Keratinocyte (primary cell): ENCODE measurements at regions not wholly inside any gene's neighbourhood (a gene's known extent, or its start where the extent isn't known, plus 50 kb on each side); places are given as distances from the start of the nearest gene placed in this dataset.

Experiments
- DNase-seq: peaks from one replicate; pipeline ENCODE4 v3.0.0-alpha.2; 2011; ENCODE audit warnings: low read depth, missing footprints, low spot score
- FAIRE-seq: peaks from 2 replicates; lab custom pipeline; 2011; peaks lifted over from hg19 to GRCh38; lab: Jason Lieb, UNC
- H2AFZ ChIP-seq: 2 replicates; pipeline ENCODE4 v1.6.0; 2012; ENCODE audit warnings: low read length, control low read depth, inconsistent platforms; ENCODE audit not compliant: control insufficient read depth
- H3K27ac ChIP-seq: 2 replicates; pipeline ENCODE4 v1.5.1; 2011; ENCODE audit warnings: low read length; ENCODE audit not compliant: control insufficient read depth, insufficient read depth
- H3K27me3 ChIP-seq: 3 replicates; pipeline ENCODE4 v1.6.0; 2011; ENCODE audit warnings: low read length; ENCODE audit not compliant: control insufficient read depth, insufficient read depth; ENCODE audit errors: extremely low read depth
- H3K36me3 ChIP-seq, 2 experiments: 2 replicates in 1 of 2; 3 replicates in 1 of 2; pipeline ENCODE4 v1.5.1; 2011; ENCODE audit warnings: low read length in 2 of 2, mild to moderate bottlenecking in 1 of 2; ENCODE audit not compliant: control insufficient read depth in 2 of 2, insufficient read depth in 2 of 2; ENCODE audit errors: extremely low read depth in 1 of 2
- H3K4me1 ChIP-seq: 3 replicates; pipeline ENCODE4 v1.5.1; 2011; ENCODE audit warnings: low read length; ENCODE audit not compliant: control insufficient read depth, insufficient read depth; ENCODE audit errors: extremely low read depth
- H3K4me2 ChIP-seq: 3 replicates; pipeline ENCODE4 v1.6.0; 2011; ENCODE audit warnings: low read depth, low read length; ENCODE audit not compliant: control insufficient read depth, insufficient read depth; ENCODE audit errors: extremely low read depth
- H3K4me3 ChIP-seq, 3 experiments: fragments of 200-600 bp in 1 of 3; sonication (generic) in 1 of 3; 2 replicates in 2 of 3; 3 replicates in 1 of 3; pipeline ENCODE4 v1.5.1; 2011 to 2016; ENCODE audit warnings: low read length in 3 of 3, mild to moderate bottlenecking in 3 of 3, control low read depth in 2 of 3, inconsistent platforms in 1 of 3, low read depth in 1 of 3, mixed read lengths in 1 of 3, mixed run types in 1 of 3, moderate library complexity in 1 of 3; ENCODE audit not compliant: control insufficient read depth in 2 of 3, insufficient read depth in 2 of 3; ENCODE audit errors: extremely low read depth in 1 of 3
- H3K79me2 ChIP-seq: 2 replicates; pipeline ENCODE4 v1.6.0; 2012; ENCODE audit warnings: low read length; ENCODE audit not compliant: control insufficient read depth, insufficient read depth
- H3K9ac ChIP-seq: 3 replicates; pipeline ENCODE4 v1.6.0; 2011; ENCODE audit warnings: low read length; ENCODE audit not compliant: control insufficient read depth, insufficient read depth; ENCODE audit errors: extremely low read depth
- H3K9me1 ChIP-seq: 3 replicates; pipeline ENCODE4 v1.6.0; 2011; ENCODE audit warnings: low read length; ENCODE audit not compliant: control insufficient read depth, insufficient read depth; ENCODE audit errors: extremely low read depth
- H3K9me3 ChIP-seq: 2 replicates; pipeline ENCODE4 v1.5.1; 2012; ENCODE audit warnings: low read depth, low read length; ENCODE audit not compliant: control insufficient read depth
- H4K20me1 ChIP-seq: 3 replicates; pipeline ENCODE4 v1.6.0; 2011; ENCODE audit warnings: low read length; ENCODE audit not compliant: control insufficient read depth, insufficient read depth; ENCODE audit errors: extremely low read depth
- EZH2 ChIP-seq: IDR thresholded peaks from one replicate; pipeline ENCODE4 v1.6.1; 2012; ENCODE audit warnings: inconsistent platforms, mild to moderate bottlenecking, low read length, moderate library complexity
- dilution Hi-C: fragments of 300-500 bp; cut with MboI; formaldehyde crosslinking; loops from one replicate; pipeline ENCODE4 v1.7.0; 2020; ENCODE audit warnings: low sequenced_read_pairs; ENCODE audit not compliant: extremely low pct_ligation_motif_present
- TF ChIP-seq, protein P1 (sequence below), 3 experiments: IDR thresholded peaks in 1 of 3; conservative IDR thresholded peaks in 1 of 3; optimal IDR thresholded peaks in 1 of 3; 2 replicates in 2 of 3; 3 replicates in 1 of 3; pipeline versions ENCODE3 to v1.5.1; 2011; ENCODE audit warnings: low read length in 3 of 3, mild to moderate bottlenecking in 3 of 3, moderate library complexity in 2 of 3, control low read depth in 1 of 3, inconsistent platforms in 1 of 3; ENCODE audit not compliant: insufficient read depth in 2 of 3; ENCODE audit errors: extremely low read depth in 1 of 3

DNA sequence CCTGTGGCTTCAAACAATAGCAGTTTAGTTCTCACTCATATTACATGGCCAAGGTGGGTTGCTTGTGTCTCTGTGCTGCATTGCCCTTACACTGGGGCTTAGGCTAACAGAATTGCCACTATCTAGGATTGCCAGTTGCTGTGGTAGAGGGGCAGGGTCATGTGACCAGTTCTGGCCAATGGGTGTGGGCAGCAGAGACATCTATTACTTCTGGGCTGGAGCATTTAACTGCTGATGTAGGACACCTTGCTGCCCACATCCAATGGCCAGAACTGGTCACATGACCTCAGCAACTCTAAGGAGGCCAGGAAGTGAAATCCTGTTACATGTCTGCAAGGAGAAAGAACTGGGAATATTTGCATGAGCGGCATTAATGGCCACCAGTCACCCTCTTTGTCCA, 199.3 kb downstream of the C9orf152 start:
- Histone ChIP-seq H3K9me1 (no peaks in the 10 kb centered on the region), H3K4me2 (no peak overlapping the region), H3K27ac (no peak overlapping the region), H3K36me3 (no peaks in the 10 kb centered on the region), H3K27me3 (no peaks in the 10 kb centered on the region), H4K20me1 (no peaks in the 10 kb centered on the region), H3K4me3 (no peak overlapping the region), H2AFZ (no peak overlapping the region), H3K9ac (no peak overlapping the region), H3K79me2 (no peaks in the 10 kb centered on the region), H3K4me1 (no peaks in the 10 kb centered on the region), H3K9me3 (no peaks in the 10 kb centered on the region)
- FAIRE-seq: no peak
- dilution Hi-C loops: no loop called here
- DNase-seq: no peak
- TF ChIP-seq EZH2: no peak
- TF ChIP-seq, protein P1, sequence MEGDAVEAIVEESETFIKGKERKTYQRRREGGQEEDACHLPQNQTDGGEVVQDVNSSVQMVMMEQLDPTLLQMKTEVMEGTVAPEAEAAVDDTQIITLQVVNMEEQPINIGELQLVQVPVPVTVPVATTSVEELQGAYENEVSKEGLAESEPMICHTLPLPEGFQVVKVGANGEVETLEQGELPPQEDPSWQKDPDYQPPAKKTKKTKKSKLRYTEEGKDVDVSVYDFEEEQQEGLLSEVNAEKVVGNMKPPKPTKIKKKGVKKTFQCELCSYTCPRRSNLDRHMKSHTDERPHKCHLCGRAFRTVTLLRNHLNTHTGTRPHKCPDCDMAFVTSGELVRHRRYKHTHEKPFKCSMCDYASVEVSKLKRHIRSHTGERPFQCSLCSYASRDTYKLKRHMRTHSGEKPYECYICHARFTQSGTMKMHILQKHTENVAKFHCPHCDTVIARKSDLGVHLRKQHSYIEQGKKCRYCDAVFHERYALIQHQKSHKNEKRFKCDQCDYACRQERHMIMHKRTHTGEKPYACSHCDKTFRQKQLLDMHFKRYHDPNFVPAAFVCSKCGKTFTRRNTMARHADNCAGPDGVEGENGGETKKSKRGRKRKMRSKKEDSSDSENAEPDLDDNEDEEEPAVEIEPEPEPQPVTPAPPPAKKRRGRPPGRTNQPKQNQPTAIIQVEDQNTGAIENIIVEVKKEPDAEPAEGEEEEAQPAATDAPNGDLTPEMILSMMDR (optimal IDR thresholded peaks at IDR 0.05 in 1 of 3, IDR thresholded peaks at IDR 0.05 in 1 of 3, conservative IDR thresholded peaks at IDR 0.05 in 1 of 3; ENCODE audit: extremely low read depth in 1 of 3, insufficient read depth in 2 of 3, low read length in 3 of 3): no peak

DNA sequence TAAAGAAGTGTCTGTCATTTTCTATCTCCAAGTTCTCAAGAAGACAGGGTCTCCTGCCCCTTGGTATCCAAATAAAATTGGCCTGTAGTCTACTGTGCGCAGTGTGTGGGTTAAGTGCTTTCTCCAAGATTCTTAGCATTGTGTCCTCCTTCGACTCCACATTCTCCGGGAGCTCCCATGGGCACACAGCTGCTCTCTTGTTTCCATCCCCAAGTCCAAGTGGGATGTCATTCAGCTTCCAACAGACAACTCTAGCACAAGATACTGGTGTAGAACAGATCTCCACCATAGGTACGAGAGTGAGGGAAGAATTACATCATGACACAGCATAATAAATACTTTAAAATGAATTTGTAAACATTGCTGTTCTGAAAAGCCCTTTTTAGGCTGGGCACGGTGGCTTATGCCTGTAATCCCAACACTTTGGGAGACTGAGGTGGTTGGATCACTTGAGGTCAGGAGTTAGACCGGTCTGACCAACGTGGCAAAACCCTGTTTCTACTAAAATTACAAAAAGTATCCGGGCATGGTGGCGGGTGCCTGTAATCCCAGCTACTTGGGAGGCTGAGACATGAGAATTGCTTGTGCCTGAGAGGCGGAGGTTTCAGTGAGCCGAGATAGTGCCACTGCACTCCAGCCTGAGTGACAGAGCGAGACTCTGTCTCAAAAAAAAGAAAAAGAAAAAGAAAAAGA, 196.2 kb downstream of the C9orf152 start:
- H3K27ac ChIP-seq: no peak overlapping the region
- H3K36me3 ChIP-seq: no peaks in the 10 kb centered on the region
- no peak overlapping the region for H2AFZ ChIP-seq
- peaks cover 15% of the 10 kb centered on the region for H3K4me1 ChIP-seq
- H3K4me2 ChIP-seq: no peak overlapping the region
- H3K27me3 ChIP-seq: no peaks in the 10 kb centered on the region
- no peak overlapping the region for H3K4me3 ChIP-seq
- FAIRE-seq: no peak
- no peak for DNase-seq
- H3K9ac ChIP-seq: no peak overlapping the region
- TF ChIP-seq, protein P1 (optimal IDR thresholded peaks at IDR 0.05 in 1 of 3, IDR thresholded peaks at IDR 0.05 in 1 of 3, conservative IDR thresholded peaks at IDR 0.05 in 1 of 3; ENCODE audit: extremely low read depth in 1 of 3, insufficient read depth in 2 of 3, low read length in 3 of 3): no peak
- no peak for TF ChIP-seq EZH2
- no peaks in the 10 kb centered on the region for H3K9me3 ChIP-seq
- no peaks in the 10 kb centered on the region for H3K9me1 ChIP-seq
- H3K79me2 ChIP-seq: no peaks in the 10 kb centered on the region
- no peaks in the 10 kb centered on the region for H4K20me1 ChIP-seq
- dilution Hi-C loops: no loop called here
